ENCODE measurements at regions not wholly inside any gene's neighbourhood (a gene's known extent, or its start where the extent isn't known, plus 50 kb on each side); places are given as distances from the start of the nearest gene placed in this dataset.

- Histone ChIP-seq H3K4me3 (ENCODE audit: low read depth, low read length) (no peak overlapping the region), H3K9me3 (ENCODE audit: control insufficient read depth, insufficient read depth, low read length) (no peaks in the 10 kb centered on the region), H3K27me3 (ENCODE audit: control insufficient read depth, insufficient read depth, low read length) (no peaks in the 10 kb centered on the region), H3K27ac (ENCODE audit: low read depth, low read length) (no peak overlapping the region), H3K36me3 (ENCODE audit: control insufficient read depth, insufficient read depth, low read length) (no peaks in the 10 kb centered on the region), H3K4me1 (ENCODE audit: control insufficient read depth, insufficient read depth, low read length) (no peaks in the 10 kb centered on the region)
- WGBS (ENCODE audit: insufficient coverage): no CpG with 5 or more reads among the region's 3 CpGs
- peak in 1 of 6 donors; percentile 50 for DNase-seq (ENCODE audit: low read depth in 4 of 6, low spot score in 6 of 6)
Measured at GRCh38 chr13:91014696-91015095, 332.8 kb upstream of the MIR17HG start.

- H3K36me3 ChIP-seq (ENCODE audit: control insufficient read depth, insufficient read depth, low read length): no peaks in the 10 kb centered on the region
- DNase-seq (ENCODE audit: low read depth in 4 of 6, low spot score in 6 of 6): peak in 4 of 6 donors; percentile 19 to 73 (median 46)
- no peaks in the 10 kb centered on the region for H3K4me1 ChIP-seq (ENCODE audit: control insufficient read depth, insufficient read depth, low read length)
- H3K27me3 ChIP-seq (ENCODE audit: control insufficient read depth, insufficient read depth, low read length): no peaks in the 10 kb centered on the region
- H3K4me3 ChIP-seq (ENCODE audit: low read depth, low read length): no peak overlapping the region
- no CpG with 5 or more reads among the region's 2 CpGs for WGBS (ENCODE audit: insufficient coverage)
- H3K9me3 ChIP-seq (ENCODE audit: control insufficient read depth, insufficient read depth, low read length): no peaks in the 10 kb centered on the region
- H3K27ac ChIP-seq (ENCODE audit: low read depth, low read length): no peak overlapping the region
Measured at GRCh38 chr13:91017031-91017668, 330.3 kb upstream of the MIR17HG start.

GRCh38 chr13:91017669-91018053 is 329.8 kb upstream of the MIR17HG start:
- WGBS (ENCODE audit: insufficient coverage): 80% methylated on average over 1 of the region's 15 CpGs
- no peaks in the 10 kb centered on the region for H3K27me3 ChIP-seq (ENCODE audit: control insufficient read depth, insufficient read depth, low read length)
- H3K4me1 ChIP-seq (ENCODE audit: control insufficient read depth, insufficient read depth, low read length): no peaks in the 10 kb centered on the region
- H3K27ac ChIP-seq (ENCODE audit: low read depth, low read length): no peak overlapping the region
- no peak overlapping the region for H3K4me3 ChIP-seq (ENCODE audit: low read depth, low read length)
- DNase-seq (ENCODE audit: low read depth in 4 of 6, low spot score in 6 of 6): no peak
- H3K36me3 ChIP-seq (ENCODE audit: control insufficient read depth, insufficient read depth, low read length): no peaks in the 10 kb centered on the region
- no peaks in the 10 kb centered on the region for H3K9me3 ChIP-seq (ENCODE audit: control insufficient read depth, insufficient read depth, low read length)

GRCh38 chr13:91020461-91021034 is 326.9 kb upstream of the MIR17HG start:
- H3K4me1 ChIP-seq (ENCODE audit: control insufficient read depth, insufficient read depth, low read length): no peaks in the 10 kb centered on the region
- H3K4me3 ChIP-seq (ENCODE audit: low read depth, low read length): no peak overlapping the region
- DNase-seq (ENCODE audit: low read depth in 4 of 6, low spot score in 6 of 6): peak in 2 of 6 donors; percentile 27 to 74
- H3K9me3 ChIP-seq (ENCODE audit: control insufficient read depth, insufficient read depth, low read length): no peaks in the 10 kb centered on the region
- H3K36me3 ChIP-seq (ENCODE audit: control insufficient read depth, insufficient read depth, low read length): no peaks in the 10 kb centered on the region
- H3K27me3 ChIP-seq (ENCODE audit: control insufficient read depth, insufficient read depth, low read length): no peaks in the 10 kb centered on the region
- no peak overlapping the region for H3K27ac ChIP-seq (ENCODE audit: low read depth, low read length)

- Histone ChIP-seq H3K9me3 (ENCODE audit: control insufficient read depth, insufficient read depth, low read length) (no peaks in the 10 kb centered on the region), H3K27ac (ENCODE audit: low read depth, low read length) (no peak overlapping the region), H3K27me3 (ENCODE audit: control insufficient read depth, insufficient read depth, low read length) (no peaks in the 10 kb centered on the region), H3K36me3 (ENCODE audit: control insufficient read depth, insufficient read depth, low read length) (no peaks in the 10 kb centered on the region), H3K4me3 (ENCODE audit: low read depth, low read length) (no peak overlapping the region), H3K4me1 (ENCODE audit: control insufficient read depth, insufficient read depth, low read length) (no peaks in the 10 kb centered on the region)
- no peak for DNase-seq (ENCODE audit: low read depth in 4 of 6, low spot score in 6 of 6)
- WGBS (ENCODE audit: insufficient coverage): no CpG with 5 or more reads among the region's 3 CpGs
Measured at GRCh38 chr13:91024157-91024792, 323.2 kb upstream of the MIR17HG start.

- H3K27me3 ChIP-seq (ENCODE audit: control insufficient read depth, insufficient read depth, low read length): no peaks in the 10 kb centered on the region
- H3K4me3 ChIP-seq (ENCODE audit: low read depth, low read length): no peak overlapping the region
- no peak for DNase-seq (ENCODE audit: low read depth in 4 of 6, low spot score in 6 of 6)
- H3K27ac ChIP-seq (ENCODE audit: low read depth, low read length): no peak overlapping the region
- no peaks in the 10 kb centered on the region for H3K9me3 ChIP-seq (ENCODE audit: control insufficient read depth, insufficient read depth, low read length)
- no peaks in the 10 kb centered on the region for H3K36me3 ChIP-seq (ENCODE audit: control insufficient read depth, insufficient read depth, low read length)
- H3K4me1 ChIP-seq (ENCODE audit: control insufficient read depth, insufficient read depth, low read length): no peaks in the 10 kb centered on the region
Measured at GRCh38 chr13:91025442-91025841, 322.0 kb upstream of the MIR17HG start.

- no peak overlapping the region for H3K27ac ChIP-seq (ENCODE audit: low read depth, low read length)
- no peaks in the 10 kb centered on the region for H3K27me3 ChIP-seq (ENCODE audit: control insufficient read depth, insufficient read depth, low read length)
- no peaks in the 10 kb centered on the region for H3K36me3 ChIP-seq (ENCODE audit: control insufficient read depth, insufficient read depth, low read length)
- no peaks in the 10 kb centered on the region for H3K9me3 ChIP-seq (ENCODE audit: control insufficient read depth, insufficient read depth, low read length)
- DNase-seq (ENCODE audit: low read depth in 4 of 6, low spot score in 6 of 6): no peak
- H3K4me3 ChIP-seq (ENCODE audit: low read depth, low read length): no peak overlapping the region
- WGBS (ENCODE audit: insufficient coverage): 100% methylated on average over 1 of the region's 3 CpGs
- no peaks in the 10 kb centered on the region for H3K4me1 ChIP-seq (ENCODE audit: control insufficient read depth, insufficient read depth, low read length)
Measured at GRCh38 chr13:91031508-91031907, 316.0 kb upstream of the MIR17HG start.

- H3K4me1 ChIP-seq (ENCODE audit: control insufficient read depth, insufficient read depth, low read length): no peaks in the 10 kb centered on the region
- H3K27ac ChIP-seq (ENCODE audit: low read depth, low read length): no peak overlapping the region
- H3K27me3 ChIP-seq (ENCODE audit: control insufficient read depth, insufficient read depth, low read length): no peaks in the 10 kb centered on the region
- no peaks in the 10 kb centered on the region for H3K36me3 ChIP-seq (ENCODE audit: control insufficient read depth, insufficient read depth, low read length)
- H3K4me3 ChIP-seq (ENCODE audit: low read depth, low read length): no peak overlapping the region
- WGBS (ENCODE audit: insufficient coverage): 0% methylated on average over 1 of the region's 1 CpG
- H3K9me3 ChIP-seq (ENCODE audit: control insufficient read depth, insufficient read depth, low read length): no peaks in the 10 kb centered on the region
- DNase-seq (ENCODE audit: low read depth in 4 of 6, low spot score in 6 of 6): no peak
Measured at GRCh38 chr13:91032104-91032503, 315.4 kb upstream of the MIR17HG start.

GRCh38 chr13:91036886-91037285 is 310.6 kb upstream of the MIR17HG start:
- H3K4me3 ChIP-seq (ENCODE audit: low read depth, low read length): no peak overlapping the region
- H3K27me3 ChIP-seq (ENCODE audit: control insufficient read depth, insufficient read depth, low read length): no peaks in the 10 kb centered on the region
- H3K27ac ChIP-seq (ENCODE audit: low read depth, low read length): no peak overlapping the region
- no peak for DNase-seq (ENCODE audit: low read depth in 4 of 6, low spot score in 6 of 6)
- no peaks in the 10 kb centered on the region for H3K4me1 ChIP-seq (ENCODE audit: control insufficient read depth, insufficient read depth, low read length)
- H3K36me3 ChIP-seq (ENCODE audit: control insufficient read depth, insufficient read depth, low read length): no peaks in the 10 kb centered on the region
- WGBS (ENCODE audit: insufficient coverage): 78% methylated on average over 3 of the region's 3 CpGs
- no peaks in the 10 kb centered on the region for H3K9me3 ChIP-seq (ENCODE audit: control insufficient read depth, insufficient read depth, low read length)

- Histone ChIP-seq H3K4me1 (ENCODE audit: control insufficient read depth, insufficient read depth, low read length) (no peaks in the 10 kb centered on the region), H3K4me3 (ENCODE audit: low read depth, low read length) (no peak overlapping the region), H3K27ac (ENCODE audit: low read depth, low read length) (no peak overlapping the region), H3K9me3 (ENCODE audit: control insufficient read depth, insufficient read depth, low read length) (no peaks in the 10 kb centered on the region), H3K27me3 (ENCODE audit: control insufficient read depth, insufficient read depth, low read length) (no peaks in the 10 kb centered on the region), H3K36me3 (ENCODE audit: control insufficient read depth, insufficient read depth, low read length) (no peaks in the 10 kb centered on the region)
- WGBS (ENCODE audit: insufficient coverage): no CpG with 5 or more reads among the region's 1 CpG
- no peak for DNase-seq (ENCODE audit: low read depth in 4 of 6, low spot score in 6 of 6)
Measured at GRCh38 chr13:91042870-91043269, 304.6 kb upstream of the MIR17HG start.

All from spinal cord (tissue), 9 donors.